ENCODE measurements at regions not wholly inside any gene's neighbourhood (a gene's known extent, or its start where the extent isn't known, plus 50 kb on each side); places are given as distances from the start of the nearest gene placed in this dataset.

DNA sequence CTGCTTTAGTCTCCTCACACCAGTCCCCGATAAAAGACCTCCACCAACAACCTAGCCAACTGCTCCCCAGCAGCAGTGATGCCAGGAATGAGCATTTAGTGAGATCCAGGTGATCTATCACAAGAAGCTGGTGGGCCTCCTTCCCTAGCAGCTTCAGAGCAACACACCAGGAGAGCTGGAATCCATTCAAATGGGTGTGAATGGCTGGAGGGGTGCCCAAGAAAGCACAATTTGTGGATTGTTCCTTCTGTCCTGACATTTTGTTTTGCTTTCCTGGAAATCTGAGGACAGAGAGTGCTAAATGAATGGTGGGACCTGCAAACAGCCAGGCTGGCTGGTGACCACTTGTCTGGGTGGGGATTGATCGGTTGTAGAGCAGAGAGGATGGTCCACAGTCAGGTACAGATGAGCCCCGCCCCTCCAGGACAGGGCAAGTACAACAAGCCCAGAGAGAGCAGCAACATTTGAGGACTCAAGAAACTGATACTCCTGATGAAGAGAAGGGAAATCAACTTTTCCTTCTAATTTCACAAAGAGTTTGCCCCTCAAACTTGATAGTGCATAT is 316.8 kb downstream of the VPS13C start:
- DNase-seq: peak in 3 of 51 donors; percentile 2 to 6 (median 2)

DNA sequence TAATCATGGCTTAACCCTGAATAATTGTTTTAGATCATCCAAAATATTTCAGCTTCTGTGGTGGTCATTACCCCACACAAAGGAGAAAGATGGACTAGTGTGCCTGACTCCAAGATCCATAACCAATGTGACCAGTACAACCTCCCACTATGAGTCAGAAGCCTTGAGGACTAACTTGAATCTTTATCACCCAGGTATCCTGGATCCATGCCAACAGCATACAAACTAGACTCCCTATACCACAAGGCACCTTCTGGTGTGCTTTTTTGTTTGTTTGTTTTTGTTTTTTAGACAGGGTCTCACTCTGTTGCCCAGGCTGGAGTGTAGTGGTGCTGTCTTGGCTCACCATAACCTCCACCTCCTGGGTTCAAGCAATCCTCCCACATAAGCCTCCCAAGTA is 317.7 kb downstream of the VPS13C start:
- DNase-seq: no peak

DNA sequence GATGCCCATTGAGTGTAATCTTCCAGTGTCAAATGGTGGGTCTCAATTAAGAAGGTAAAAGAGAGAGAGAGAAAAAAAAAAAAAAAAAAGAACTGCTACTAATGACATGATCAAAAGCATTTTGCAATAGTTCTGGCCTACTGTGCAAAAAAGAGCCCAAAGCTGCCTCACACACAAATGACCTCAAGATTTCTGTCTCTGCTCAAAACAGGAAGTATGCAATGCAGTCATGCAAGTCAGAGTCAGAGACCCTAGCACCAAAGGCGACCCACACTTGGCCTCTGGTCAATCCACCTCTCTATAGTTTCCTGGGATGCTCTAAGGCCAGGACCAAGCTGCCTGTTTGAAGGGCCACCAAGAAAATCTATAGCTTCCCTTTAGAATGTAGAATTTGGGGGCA is 323.5 kb downstream of the VPS13C start:
- DNase-seq: no peak

GRCh38 chr15:61731099-61731498 is 329.1 kb downstream of the VPS13C start:
- DNase-seq: no peak

DNA sequence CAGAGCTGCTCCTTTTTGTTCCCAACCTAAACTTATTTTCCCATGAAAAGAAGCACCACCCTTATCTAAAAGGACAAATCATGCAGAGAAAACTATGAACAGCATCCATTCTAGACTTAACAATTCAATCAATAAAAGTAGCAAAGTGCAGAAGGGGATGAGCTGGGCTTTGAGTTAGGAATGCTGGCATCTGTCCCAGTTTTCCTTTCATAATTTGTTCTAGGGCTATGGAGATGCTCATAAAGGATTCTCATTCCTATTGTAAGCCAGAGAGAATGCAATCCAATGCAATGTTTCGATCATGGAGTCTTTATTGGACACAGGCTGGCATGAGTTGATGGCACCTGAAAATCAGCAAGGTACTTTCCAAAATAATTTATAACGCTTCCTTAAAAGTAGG is 330.6 kb downstream of the VPS13C start:
- no peak for DNase-seq

DNA sequence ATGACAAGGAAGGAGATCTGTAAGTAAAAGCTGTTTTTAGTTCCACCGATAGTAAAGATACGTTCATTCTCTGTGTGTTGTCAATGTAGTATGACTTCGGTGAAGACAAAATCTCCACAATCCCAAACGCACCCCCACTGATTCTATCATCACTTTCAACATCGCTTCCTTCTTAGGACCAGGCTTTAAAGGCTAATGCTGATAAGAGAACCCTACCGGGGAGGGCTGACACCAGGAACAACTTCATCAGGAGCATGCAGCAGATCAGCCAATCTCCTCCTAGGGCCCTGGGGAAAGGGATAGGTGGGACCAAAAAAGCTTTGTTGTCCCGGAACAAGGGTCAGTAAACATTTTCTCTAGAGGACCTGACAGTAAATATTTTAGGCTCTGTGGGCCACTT is 334.1 kb downstream of the VPS13C start:
- no peak for DNase-seq

- DNase-seq: no peak
These were observed 335.0 kb downstream of the VPS13C start for GRCh38 chr15:61725251-61725650.

- DNase-seq: no peak
These were observed 335.9 kb downstream of the VPS13C start for GRCh38 chr15:61724251-61724939.

- DNase-seq: no peak
These were observed 338.8 kb downstream of the VPS13C start for GRCh38 chr15:61721418-61721817.

DNA sequence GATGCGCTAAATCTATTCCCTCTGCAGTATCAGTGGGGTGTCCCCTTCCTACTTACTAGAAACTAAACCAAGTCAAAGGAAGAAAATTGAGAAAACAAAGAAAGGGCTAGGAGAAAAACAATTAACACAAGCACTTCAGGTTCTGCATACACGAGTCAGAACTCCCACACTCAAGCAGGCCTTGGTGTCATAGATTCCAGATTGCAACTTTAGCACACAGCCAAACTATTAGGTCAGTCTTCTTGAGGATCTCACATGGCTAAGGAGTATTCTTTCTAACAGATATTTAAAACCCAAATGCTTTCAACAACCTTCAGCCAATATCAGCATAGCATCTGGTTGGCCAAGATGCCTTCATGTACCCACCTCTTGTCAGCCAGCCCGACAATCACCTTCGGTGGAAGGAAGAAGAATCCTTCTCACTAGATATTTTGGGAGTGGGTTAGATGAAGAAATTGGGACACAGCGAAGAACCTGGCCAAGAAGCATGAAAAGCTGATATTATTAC is 340.0 kb downstream of the VPS13C start:
- DNase-seq: no peak

GRCh38 chr15:61715082-61715481 is 345.2 kb downstream of the VPS13C start:
- no peak for DNase-seq

- peak in 18 of 51 donors; percentile 2 to 58 (median 18) for DNase-seq
These were observed 348.0 kb downstream of the VPS13C start for GRCh38 chr15:61712129-61712759.

GRCh38 chr15:61702224-61703020 is 357.8 kb downstream of the VPS13C start:
- DNase-seq: no peak

GRCh38 chr15:61701455-61701854 is 358.8 kb downstream of the VPS13C start:
- no peak for DNase-seq

- DNase-seq: no peak
These were observed 359.4 kb downstream of the VPS13C start for GRCh38 chr15:61700803-61701202.

DNA sequence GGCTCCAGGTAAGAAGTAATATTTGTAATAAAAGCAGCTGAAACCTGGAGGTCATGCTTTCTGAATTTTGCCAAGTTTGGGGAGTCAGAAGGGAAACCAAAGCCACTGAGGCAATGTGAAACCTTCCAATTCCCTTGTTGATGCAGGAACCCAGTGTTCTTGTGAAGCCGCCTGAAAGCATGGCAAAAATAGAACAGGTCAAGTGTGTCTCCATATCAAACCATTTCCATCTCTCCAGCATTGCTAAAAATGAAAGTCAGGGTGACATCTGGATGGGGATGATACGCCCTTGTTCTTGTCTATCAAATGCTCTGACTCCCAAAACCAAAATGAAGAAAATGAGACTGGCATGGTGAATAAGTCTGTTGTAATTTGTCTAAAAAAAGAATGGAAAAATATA is 362.5 kb downstream of the VPS13C start:
- no peak for DNase-seq

- no peak for DNase-seq
These were observed 371.2 kb downstream of the VPS13C start for GRCh38 chr15:61689067-61689466.

DNA sequence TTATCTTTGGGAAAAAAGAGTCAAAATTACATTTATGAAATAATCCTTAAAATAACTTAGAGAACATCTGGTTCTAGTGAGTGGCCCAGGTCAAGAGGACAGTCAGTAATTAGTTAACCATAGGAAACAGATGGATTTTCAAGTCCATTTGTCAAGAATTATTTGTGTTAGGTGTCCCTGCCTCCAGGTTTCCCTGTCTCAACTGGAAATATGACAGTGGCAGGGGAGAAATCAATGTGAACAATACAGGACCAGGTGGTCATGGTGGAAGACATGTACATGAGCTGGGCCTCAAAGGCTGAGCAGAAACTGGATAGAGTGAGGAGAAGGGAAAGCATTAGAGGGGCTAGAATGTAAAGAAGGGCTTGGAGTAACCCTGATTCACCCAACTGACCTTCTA is 372.6 kb downstream of the VPS13C start:
- DNase-seq: no peak

- no peak for DNase-seq
These were observed 373.1 kb downstream of the VPS13C start for GRCh38 chr15:61687124-61687523.

DNA sequence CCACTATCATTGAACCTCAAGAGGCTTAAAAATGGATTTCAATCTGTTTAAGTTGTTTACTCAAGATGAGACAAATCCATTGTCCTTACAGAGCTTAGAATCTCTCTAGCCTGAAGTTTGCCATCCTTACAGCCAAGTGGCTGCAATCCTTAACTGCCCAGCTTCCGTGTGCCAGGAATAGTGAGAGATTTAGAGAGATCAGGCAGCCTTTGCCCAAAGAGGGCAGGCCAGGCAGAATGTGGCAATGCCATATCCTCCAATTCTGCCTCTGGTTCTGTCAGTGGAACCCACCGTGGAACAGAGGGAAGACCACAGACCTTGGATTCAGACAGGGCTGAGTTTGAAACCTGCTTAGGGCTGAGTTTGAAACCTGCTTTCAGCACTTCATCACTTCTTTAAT is 374.3 kb downstream of the VPS13C start:
- no peak for DNase-seq

DNA sequence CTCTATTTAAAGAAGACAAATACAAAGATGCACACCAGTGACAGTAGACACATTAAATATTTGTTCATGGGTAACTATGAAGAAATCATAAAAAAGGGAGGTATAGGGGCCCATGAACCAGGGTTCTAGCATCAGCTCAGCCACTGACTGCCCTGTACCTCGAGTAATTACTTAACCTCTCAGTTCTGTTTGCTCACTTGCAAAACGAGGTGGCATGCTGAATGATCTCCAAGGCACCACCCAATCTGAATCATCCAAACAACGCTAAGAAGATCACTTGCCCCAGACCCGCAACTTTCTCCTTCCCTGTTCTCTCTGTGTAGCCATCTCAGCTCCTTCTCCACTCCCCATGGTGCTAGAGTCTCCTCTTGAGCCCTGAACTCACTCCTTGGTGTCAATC is 374.7 kb downstream of the VPS13C start:
- DNase-seq: no peak
